Mucosa of descending colon (tissue), 3 donors: ENCODE measurements at regions not wholly inside any gene's neighbourhood (a gene's known extent, or its start where the extent isn't known, plus 50 kb on each side); places are given as distances from the start of the nearest gene placed in this dataset.

Source experiments
- ATAC-seq: fragments of 200-7000 bp; cut with Tn5 transposase; one replicate; pipeline ENCODE4 v1.9.1; 2020; ENCODE audit warnings: mild to moderate bottlenecking, moderate library complexity
- DNase-seq, 3 donors: peaks; one replicate each; pipeline ENCODE4 v3.0.0-alpha.2; 2020
- H3K36me3 ChIP-seq: fragments of 200-600 bp; one replicate; pipeline ENCODE4 v1.8.0; 2021; ENCODE audit warnings: low read depth, mild to moderate bottlenecking
- H3K4me1 ChIP-seq: fragments of 200-600 bp; one replicate; pipeline ENCODE4 v1.8.0; 2021; ENCODE audit warnings: low read depth, mild to moderate bottlenecking
- H3K4me3 ChIP-seq: fragments of 200-600 bp; one replicate; pipeline ENCODE4 v1.8.0; 2021; ENCODE audit warnings: mild to moderate bottlenecking
- H3K9me3 ChIP-seq: fragments of 200-600 bp; one replicate; pipeline ENCODE4 v1.8.0; 2021; ENCODE audit warnings: mild to moderate bottlenecking
- intact Hi-C, 2 donors: fragments of 100-400 bp; cut with DNase I in 1 of 2; cut with micrococcal nuclease in 1 of 2; formaldehyde crosslinking; loops; one replicate each; pipeline versions ENCODE4 v1.11.0 to v1.11.1; 2022; cut with DNase I, micrococcal nuclease
- TF ChIP-seq, protein P1 (sequence below): fragments of 200-600 bp; IDR thresholded peaks from one replicate; pipeline ENCODE4 v1.8.0; 2022; ENCODE audit warnings: antibody characterized with exemption, mild to moderate bottlenecking
- donor health status: DM: no; HTN: no; CAD: no; lungs with moderate emphysema.
- donor health status: DM: no; HTN: no; CAD: no.
- donor health status: DM: no; HTN: yes; CAD: no.

DNA sequence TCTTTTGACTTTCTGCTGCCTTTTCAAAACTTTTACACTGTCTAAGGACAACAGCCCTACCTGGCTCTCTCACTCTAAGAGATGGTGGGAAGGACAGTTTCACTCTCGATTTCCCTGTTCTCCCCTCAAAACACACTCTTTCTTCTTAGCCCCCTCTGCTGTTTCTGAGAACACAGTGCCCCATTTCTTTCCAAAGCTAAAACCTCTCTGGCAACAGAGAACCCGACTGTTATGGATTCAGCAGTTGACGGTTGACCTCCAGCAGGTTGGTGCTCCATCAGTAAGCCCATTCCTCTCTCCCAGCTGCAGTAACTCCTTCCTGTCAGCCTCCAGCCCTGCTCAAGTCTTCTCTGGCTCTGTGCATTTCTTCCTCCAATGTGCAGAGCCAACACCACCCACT, 88.2 kb upstream of the ABCD3 start:
- no peaks in the 10 kb centered on the region for H3K9me3 ChIP-seq
- intact Hi-C loops = loop anchor here in 1 of 2 donors (5.0 kb wide), 1 partner anchor 283 kb away; no protein-coding TSS in a partner anchor
- DNase-seq = no peak
- H3K4me3 ChIP-seq = no peak overlapping the region
- no peak for ATAC-seq
- H3K36me3 ChIP-seq = no peaks in the 10 kb centered on the region
- no peaks in the 10 kb centered on the region for H3K4me1 ChIP-seq
- TF ChIP-seq, protein P1, sequence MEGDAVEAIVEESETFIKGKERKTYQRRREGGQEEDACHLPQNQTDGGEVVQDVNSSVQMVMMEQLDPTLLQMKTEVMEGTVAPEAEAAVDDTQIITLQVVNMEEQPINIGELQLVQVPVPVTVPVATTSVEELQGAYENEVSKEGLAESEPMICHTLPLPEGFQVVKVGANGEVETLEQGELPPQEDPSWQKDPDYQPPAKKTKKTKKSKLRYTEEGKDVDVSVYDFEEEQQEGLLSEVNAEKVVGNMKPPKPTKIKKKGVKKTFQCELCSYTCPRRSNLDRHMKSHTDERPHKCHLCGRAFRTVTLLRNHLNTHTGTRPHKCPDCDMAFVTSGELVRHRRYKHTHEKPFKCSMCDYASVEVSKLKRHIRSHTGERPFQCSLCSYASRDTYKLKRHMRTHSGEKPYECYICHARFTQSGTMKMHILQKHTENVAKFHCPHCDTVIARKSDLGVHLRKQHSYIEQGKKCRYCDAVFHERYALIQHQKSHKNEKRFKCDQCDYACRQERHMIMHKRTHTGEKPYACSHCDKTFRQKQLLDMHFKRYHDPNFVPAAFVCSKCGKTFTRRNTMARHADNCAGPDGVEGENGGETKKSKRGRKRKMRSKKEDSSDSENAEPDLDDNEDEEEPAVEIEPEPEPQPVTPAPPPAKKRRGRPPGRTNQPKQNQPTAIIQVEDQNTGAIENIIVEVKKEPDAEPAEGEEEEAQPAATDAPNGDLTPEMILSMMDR = no peak

- no peaks in the 10 kb centered on the region for H3K9me3 ChIP-seq
- no peaks in the 10 kb centered on the region for H3K36me3 ChIP-seq
- no peak for ATAC-seq
- H3K4me3 ChIP-seq = no peak overlapping the region
- no peak for DNase-seq
- TF ChIP-seq, protein P1 = no peak
- intact Hi-C loops = no loop called here
- no peaks in the 10 kb centered on the region for H3K4me1 ChIP-seq
Observed at GRCh38 chr1:94329276-94329675, 88.9 kb upstream of the ABCD3 start.

GRCh38 chr1:94327001-94327690, 89.8 kb upstream of the ARHGAP29 start:
- Histone ChIP-seq H3K4me1 (no peaks in the 10 kb centered on the region), H3K36me3 (no peaks in the 10 kb centered on the region), H3K9me3 (no peaks in the 10 kb centered on the region), H3K4me3 (no peak overlapping the region)
- TF ChIP-seq, protein P1 = no peak
- DNase-seq (peak in 2 of 3 donors; percentile 30 to 54), ATAC-seq (no peak)
- intact Hi-C loops = no loop called here

- DNase-seq (no peak), ATAC-seq (no peak)
- Histone ChIP-seq H3K4me3 (no peak overlapping the region), H3K36me3 (no peaks in the 10 kb centered on the region), H3K9me3 (no peaks in the 10 kb centered on the region), H3K4me1 (no peaks in the 10 kb centered on the region)
- intact Hi-C loops = no loop called here
- TF ChIP-seq, protein P1 = no peak
Observed at GRCh38 chr1:94326329-94326728, 88.9 kb upstream of the ARHGAP29 start.

GRCh38 chr1:94325377-94326302, 88.3 kb upstream of the ARHGAP29 start:
- Histone ChIP-seq H3K36me3 (no peaks in the 10 kb centered on the region), H3K9me3 (no peaks in the 10 kb centered on the region), H3K4me1 (no peaks in the 10 kb centered on the region), H3K4me3 (no peak overlapping the region)
- ATAC-seq = peak; percentile 63
- DNase-seq = no peak
- TF ChIP-seq, protein P1 = no peak
- intact Hi-C loops = no loop called here
